HFFc6 (cell line): ENCODE measurements at regions not wholly inside any gene's neighbourhood (a gene's known extent, or its start where the extent isn't known, plus 50 kb on each side); places are given as distances from the start of the nearest gene placed in this dataset.

ENCODE experiments used
- DNase-seq: peaks from one replicate; pipeline ENCODE4 v3.0.0-alpha.2; 2018
- H3K27ac Mint-ChIP-seq: 2 replicates; pipeline ENCODE4 v1.8.0; 2020; ENCODE audit warnings: mild to moderate bottlenecking, mixed read lengths
- H3K27me3 Mint-ChIP-seq: 2 replicates; pipeline ENCODE4 v1.8.0; 2021; ENCODE audit warnings: mild to moderate bottlenecking, moderate library complexity, mixed read lengths; ENCODE audit not compliant: insufficient read depth
- H3K36me3 Mint-ChIP-seq: 2 replicates; pipeline ENCODE4 v1.8.0; 2021; ENCODE audit warnings: low read depth, mixed read lengths
- H3K4me1 Mint-ChIP-seq: 2 replicates; pipeline ENCODE4 v1.8.0; 2020; ENCODE audit warnings: low read depth, mixed read lengths
- H3K4me3 Mint-ChIP-seq: 2 replicates; pipeline ENCODE4 v1.8.0; 2020; ENCODE audit warnings: mild to moderate bottlenecking, moderate library complexity, mixed read lengths
- H3K9me3 Mint-ChIP-seq: 2 replicates; pipeline ENCODE4 v1.8.0; 2020; ENCODE audit warnings: mild to moderate bottlenecking, mixed read lengths
- CTCF ChIP-seq: fragments of 200-600 bp; sonication (generic); IDR thresholded peaks from 2 replicates; pipeline ENCODE4 v1.5.0; 2021; ENCODE audit warnings: antibody characterized with exemption, mild to moderate bottlenecking

GRCh38 chr5:9833871-9834270 lies 203.7 kb upstream of the TAS2R1 start:
- H3K9me3 Mint-ChIP-seq, result no peaks in the 10 kb centered on the region
- TF ChIP-seq CTCF, result no peak
- DNase-seq, result no peak
- no peaks in the 10 kb centered on the region for H3K36me3 Mint-ChIP-seq
- H3K27me3 Mint-ChIP-seq, result peaks cover 5% of the 10 kb centered on the region
- H3K27ac Mint-ChIP-seq, result no peak overlapping the region
- H3K4me3 Mint-ChIP-seq, result no peak overlapping the region
- H3K4me1 Mint-ChIP-seq, result peaks cover 35% of the 10 kb centered on the region

GRCh38 chr5:9832921-9833320 lies 202.8 kb upstream of the TAS2R1 start:
- peaks cover 5% of the 10 kb centered on the region for H3K27me3 Mint-ChIP-seq
- no peak for TF ChIP-seq CTCF
- no peaks in the 10 kb centered on the region for H3K36me3 Mint-ChIP-seq
- no peak overlapping the region for H3K27ac Mint-ChIP-seq
- no peak overlapping the region for H3K4me3 Mint-ChIP-seq
- H3K9me3 Mint-ChIP-seq, result no peaks in the 10 kb centered on the region
- peaks cover 29% of the 10 kb centered on the region for H3K4me1 Mint-ChIP-seq
- DNase-seq, result no peak

GRCh38 chr5:9831823-9832222 lies 201.7 kb upstream of the TAS2R1 start:
- Mint-ChIP-seq H3K27me3 (peaks cover 3% of the 10 kb centered on the region; the same call in 1 of the 2 replicates), H3K9me3 (no peaks in the 10 kb centered on the region), H3K36me3 (no peaks in the 10 kb centered on the region), H3K4me1 (peaks cover 29% of the 10 kb centered on the region), H3K27ac (no peak overlapping the region), H3K4me3 (no peak overlapping the region)
- no peak for DNase-seq
- TF ChIP-seq CTCF, result no peak

GRCh38 chr5:9830184-9830583 lies 200.0 kb upstream of the TAS2R1 start:
- Mint-ChIP-seq H3K4me1 (peaks cover 26% of the 10 kb centered on the region), H3K36me3 (no peaks in the 10 kb centered on the region), H3K4me3 (no peak overlapping the region), H3K27ac (no peak overlapping the region), H3K27me3 (peaks cover 2% of the 10 kb centered on the region; the same call in 1 of the 2 replicates), H3K9me3 (no peaks in the 10 kb centered on the region)
- no peak for TF ChIP-seq CTCF
- no peak for DNase-seq

- H3K4me1 Mint-ChIP-seq, result peaks cover 21% of the 10 kb centered on the region
- no peaks in the 10 kb centered on the region for H3K9me3 Mint-ChIP-seq
- H3K36me3 Mint-ChIP-seq, result no peaks in the 10 kb centered on the region
- peaks cover 2% of the 10 kb centered on the region; the same call in 1 of the 2 replicates for H3K27me3 Mint-ChIP-seq
- no peak overlapping the region for H3K27ac Mint-ChIP-seq
- DNase-seq, result no peak
- TF ChIP-seq CTCF, result no peak
- no peak overlapping the region for H3K4me3 Mint-ChIP-seq
Observed at GRCh38 chr5:9829621-9830020, 199.5 kb upstream of the TAS2R1 start.
